Astrocyte (in vitro differentiated cells and primary cell): ENCODE measurements at regions not wholly inside any gene's neighbourhood (a gene's known extent, or its start where the extent isn't known, plus 50 kb on each side); places are given as distances from the start of the nearest gene placed in this dataset.

ENCODE experiments used
- DNase-seq: peaks from one replicate; pipeline ENCODE4 v3.0.0-alpha.2; 2010; ENCODE audit warnings: low read depth
- FAIRE-seq: peaks from 2 replicates; lab custom pipeline; 2011; peaks lifted over from hg19 to GRCh38; lab: Jason Lieb, UNC
- H2AFZ ChIP-seq: 2 replicates; pipeline ENCODE4 v1.6.0; 2012; ENCODE audit warnings: low read depth, low read length, inconsistent platforms
- H3K27ac ChIP-seq: 2 replicates; pipeline ENCODE4 v1.5.1; 2011; ENCODE audit warnings: low read depth, low read length, inconsistent platforms
- H3K27me3 ChIP-seq: 2 replicates; pipeline ENCODE4 v1.6.0; 2011; ENCODE audit warnings: low read length, inconsistent platforms; ENCODE audit not compliant: insufficient read depth
- H3K36me3 ChIP-seq: 2 replicates; pipeline ENCODE4 v1.5.1; 2011; ENCODE audit warnings: low read length, inconsistent platforms; ENCODE audit not compliant: insufficient read depth
- H3K4me1 ChIP-seq: 2 replicates; pipeline ENCODE4 v1.5.1; 2011; ENCODE audit warnings: low read length, inconsistent platforms; ENCODE audit not compliant: insufficient read depth
- H3K4me2 ChIP-seq: 2 replicates; pipeline ENCODE4 v1.6.0; 2012; ENCODE audit warnings: low read length, inconsistent platforms
- H3K4me3 ChIP-seq: 2 replicates; pipeline ENCODE4 v1.5.1; 2011; ENCODE audit warnings: low read depth, mild to moderate bottlenecking, low read length, inconsistent platforms; ENCODE audit not compliant: insufficient read depth
- H3K79me2 ChIP-seq: 2 replicates; pipeline ENCODE4 v1.6.0; 2012; ENCODE audit warnings: mild to moderate bottlenecking, low read length, inconsistent platforms; ENCODE audit not compliant: insufficient read depth
- H3K9ac ChIP-seq: 2 replicates; pipeline ENCODE4 v1.6.0; 2012; ENCODE audit warnings: mild to moderate bottlenecking, low read length, inconsistent platforms
- H3K9me3 ChIP-seq: 2 replicates; pipeline ENCODE4 v1.5.1; 2012; ENCODE audit warnings: low read depth, mild to moderate bottlenecking, low read length, inconsistent platforms; ENCODE audit not compliant: insufficient read depth
- H4K20me1 ChIP-seq: 2 replicates; pipeline ENCODE4 v1.6.0; 2012; ENCODE audit warnings: low read length, inconsistent platforms; ENCODE audit not compliant: insufficient read depth
- H3K27ac Mint-ChIP-seq: one replicate; pipeline ENCODE4 v1.8.0; 2021; ENCODE audit warnings: mild to moderate bottlenecking, mixed read lengths; ENCODE audit not compliant: unreplicated experiment
- H3K27me3 Mint-ChIP-seq: one replicate; pipeline ENCODE4 v1.8.0; 2021; ENCODE audit warnings: low read depth, mixed read lengths; ENCODE audit not compliant: unreplicated experiment
- H3K36me3 Mint-ChIP-seq: one replicate; pipeline ENCODE4 v1.8.0; 2021; ENCODE audit warnings: low read depth, mixed read lengths; ENCODE audit not compliant: unreplicated experiment
- H3K4me1 Mint-ChIP-seq: one replicate; pipeline ENCODE4 v1.8.0; 2021; ENCODE audit warnings: low read depth, mixed read lengths; ENCODE audit not compliant: unreplicated experiment
- H3K4me3 Mint-ChIP-seq: one replicate; pipeline ENCODE4 v1.8.0; 2021; ENCODE audit warnings: mild to moderate bottlenecking, moderate library complexity, mixed read lengths; ENCODE audit not compliant: unreplicated experiment
- H3K9me3 Mint-ChIP-seq: one replicate; pipeline ENCODE4 v1.8.0; 2021; ENCODE audit warnings: mild to moderate bottlenecking, mixed read lengths; ENCODE audit not compliant: unreplicated experiment
- EZH2 ChIP-seq: IDR thresholded peaks from 2 replicates; pipeline ENCODE4 v1.6.1; 2012; ENCODE audit warnings: mild to moderate bottlenecking, low read length, inconsistent platforms; ENCODE audit not compliant: insufficient read depth
- TF ChIP-seq, protein P1 (sequence below): IDR thresholded peaks from 2 replicates; pipeline ENCODE4 v1.5.1; 2011; ENCODE audit warnings: low read depth, mild to moderate bottlenecking, inconsistent platforms, low read length, moderate library complexity; ENCODE audit not compliant: insufficient read depth

DNA sequence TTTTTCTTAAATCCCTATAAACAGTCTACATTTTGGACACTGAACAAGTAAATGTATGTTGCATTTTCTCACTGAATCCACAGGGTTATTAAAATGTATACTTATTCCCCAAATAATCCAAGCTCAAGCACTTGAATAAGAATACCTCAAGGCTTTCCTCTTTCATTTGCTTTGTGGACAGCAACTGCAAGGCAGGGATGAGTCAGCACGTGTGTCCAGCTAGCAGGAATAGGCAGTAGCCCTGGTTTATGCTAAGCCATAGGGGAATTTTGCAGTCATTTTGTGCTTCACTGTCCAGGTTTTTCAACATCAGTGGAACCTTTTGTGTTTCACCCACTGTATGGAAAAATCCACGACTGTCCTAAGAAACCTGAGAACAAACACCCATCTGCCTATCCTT, 96.7 kb upstream of the KCNMB2 start:
- H3K36me3 ChIP-seq = no peaks in the 10 kb centered on the region
- no peaks in the 10 kb centered on the region for H3K79me2 ChIP-seq
- peaks cover 8% of the 10 kb centered on the region for H3K4me1 Mint-ChIP-seq
- H3K4me3 Mint-ChIP-seq = no peak overlapping the region
- no peak for TF ChIP-seq EZH2
- TF ChIP-seq, protein P1, sequence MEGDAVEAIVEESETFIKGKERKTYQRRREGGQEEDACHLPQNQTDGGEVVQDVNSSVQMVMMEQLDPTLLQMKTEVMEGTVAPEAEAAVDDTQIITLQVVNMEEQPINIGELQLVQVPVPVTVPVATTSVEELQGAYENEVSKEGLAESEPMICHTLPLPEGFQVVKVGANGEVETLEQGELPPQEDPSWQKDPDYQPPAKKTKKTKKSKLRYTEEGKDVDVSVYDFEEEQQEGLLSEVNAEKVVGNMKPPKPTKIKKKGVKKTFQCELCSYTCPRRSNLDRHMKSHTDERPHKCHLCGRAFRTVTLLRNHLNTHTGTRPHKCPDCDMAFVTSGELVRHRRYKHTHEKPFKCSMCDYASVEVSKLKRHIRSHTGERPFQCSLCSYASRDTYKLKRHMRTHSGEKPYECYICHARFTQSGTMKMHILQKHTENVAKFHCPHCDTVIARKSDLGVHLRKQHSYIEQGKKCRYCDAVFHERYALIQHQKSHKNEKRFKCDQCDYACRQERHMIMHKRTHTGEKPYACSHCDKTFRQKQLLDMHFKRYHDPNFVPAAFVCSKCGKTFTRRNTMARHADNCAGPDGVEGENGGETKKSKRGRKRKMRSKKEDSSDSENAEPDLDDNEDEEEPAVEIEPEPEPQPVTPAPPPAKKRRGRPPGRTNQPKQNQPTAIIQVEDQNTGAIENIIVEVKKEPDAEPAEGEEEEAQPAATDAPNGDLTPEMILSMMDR = no peak
- H3K4me2 ChIP-seq = no peak overlapping the region
- H3K9me3 ChIP-seq = no peaks in the 10 kb centered on the region
- no peak overlapping the region for H3K9ac ChIP-seq
- H3K4me1 ChIP-seq = no peaks in the 10 kb centered on the region
- no peaks in the 10 kb centered on the region for H3K27me3 ChIP-seq
- no peaks in the 10 kb centered on the region for H3K27me3 Mint-ChIP-seq
- H3K36me3 Mint-ChIP-seq = no peaks in the 10 kb centered on the region
- FAIRE-seq (no peak), DNase-seq (peak; percentile 57)
- H4K20me1 ChIP-seq = no peaks in the 10 kb centered on the region
- H2AFZ ChIP-seq = no peak overlapping the region
- H3K9me3 Mint-ChIP-seq = no peaks in the 10 kb centered on the region
- no peak overlapping the region for H3K4me3 ChIP-seq
- H3K27ac Mint-ChIP-seq = peak overlapping the region; percentile 18
- H3K27ac ChIP-seq = no peak overlapping the region

DNA sequence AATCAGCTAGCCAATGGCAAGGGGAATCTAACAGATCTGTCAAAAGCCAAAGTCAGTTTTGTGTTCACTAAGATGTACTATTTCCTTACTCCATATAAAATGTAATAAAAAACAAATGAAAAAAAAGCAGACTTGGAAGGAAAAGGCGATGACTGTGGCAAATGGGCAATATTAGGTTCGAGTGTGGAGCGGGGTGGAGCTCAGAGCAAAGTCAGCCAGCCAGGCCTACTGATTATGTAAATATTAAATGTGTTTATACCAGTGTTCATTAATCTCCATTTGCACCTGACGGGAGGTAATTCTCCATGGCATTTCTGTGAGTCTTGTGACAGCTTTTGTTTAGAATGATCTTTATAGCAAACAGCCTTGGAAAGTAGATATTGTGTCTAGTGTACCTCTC, 96.2 kb upstream of the KCNMB2 start:
- TF ChIP-seq EZH2 = no peak
- H3K9ac ChIP-seq = no peak overlapping the region
- no peak overlapping the region for H3K27ac ChIP-seq
- Mint-ChIP-seq H3K27me3 (no peaks in the 10 kb centered on the region), H3K4me3 (no peak overlapping the region), H3K4me1 (peaks cover 8% of the 10 kb centered on the region), H3K36me3 (no peaks in the 10 kb centered on the region), H3K27ac (no peak overlapping the region), H3K9me3 (no peaks in the 10 kb centered on the region)
- H2AFZ ChIP-seq = no peak overlapping the region
- DNase-seq (no peak), FAIRE-seq (no peak)
- H4K20me1 ChIP-seq = no peaks in the 10 kb centered on the region
- H3K79me2 ChIP-seq = no peaks in the 10 kb centered on the region
- no peak overlapping the region for H3K4me2 ChIP-seq
- no peaks in the 10 kb centered on the region for H3K27me3 ChIP-seq
- no peaks in the 10 kb centered on the region for H3K4me1 ChIP-seq
- no peaks in the 10 kb centered on the region for H3K9me3 ChIP-seq
- H3K4me3 ChIP-seq = no peak overlapping the region
- no peaks in the 10 kb centered on the region for H3K36me3 ChIP-seq

DNA sequence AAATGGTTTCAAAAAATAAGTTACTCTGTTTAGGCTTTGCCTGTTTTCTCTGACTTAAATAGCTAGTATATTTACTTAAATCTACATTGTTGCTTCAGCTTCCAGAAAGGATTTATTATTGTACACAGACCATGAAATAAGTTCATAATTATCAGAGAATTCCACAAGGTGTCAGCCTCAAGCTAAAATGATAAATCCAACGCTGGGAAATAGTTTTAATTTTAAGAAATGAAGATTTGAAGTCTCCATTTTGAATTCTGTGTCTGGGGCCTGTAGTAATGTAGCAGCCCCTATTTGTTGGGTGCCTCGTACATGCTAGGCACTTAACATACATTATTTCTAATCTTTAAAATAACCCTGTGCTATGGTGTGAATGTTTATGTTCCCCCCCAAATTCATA, 92.6 kb upstream of the KCNMB2 start:
- Histone ChIP-seq H3K4me1 (no peaks in the 10 kb centered on the region), H4K20me1 (no peaks in the 10 kb centered on the region), H3K27ac (no peak overlapping the region), H3K9ac (no peak overlapping the region), H3K27me3 (no peaks in the 10 kb centered on the region), H2AFZ (no peak overlapping the region), H3K36me3 (no peaks in the 10 kb centered on the region), H3K79me2 (no peaks in the 10 kb centered on the region), H3K4me2 (no peak overlapping the region), H3K4me3 (no peak overlapping the region), H3K9me3 (no peaks in the 10 kb centered on the region)
- Mint-ChIP-seq H3K9me3 (no peaks in the 10 kb centered on the region), H3K36me3 (no peaks in the 10 kb centered on the region), H3K4me3 (no peak overlapping the region), H3K27ac (no peak overlapping the region), H3K4me1 (peaks cover 8% of the 10 kb centered on the region), H3K27me3 (no peaks in the 10 kb centered on the region)
- FAIRE-seq (no peak), DNase-seq (no peak)
- TF ChIP-seq EZH2 = no peak
- TF ChIP-seq, protein P1 = peak; percentile 15
